Pulmonary artery endothelial cell (primary cell): ENCODE measurements at regions not wholly inside any gene's neighbourhood (a gene's known extent, or its start where the extent isn't known, plus 50 kb on each side); places are given as distances from the start of the nearest gene placed in this dataset.
"Not testable (repeated sequence)": the region's sequence is repeated elsewhere in the genome, so short reads cannot be mapped to it uniquely, and the experiment has no call there.

Source experiments
- DNase-seq: peaks from one replicate; pipeline ENCODE4 v3.0.0-alpha.2; 2011; ENCODE audit warnings: low read depth, low spot score

GRCh38 chr3:135393898-135394525 lies 571.5 kb upstream of the PPP2R3A start:
- no peak for DNase-seq

GRCh38 chr3:135412475-135412874 lies 553.1 kb upstream of the PPP2R3A start:
- DNase-seq, result no peak

- no peak for DNase-seq
These were observed 549.3 kb upstream of the PPP2R3A start for GRCh38 chr3:135416182-135416581.

GRCh38 chr3:135419155-135419554 lies 546.4 kb upstream of the PPP2R3A start:
- DNase-seq, result no peak

GRCh38 chr3:135426508-135426907 lies 539.0 kb upstream of the PPP2R3A start:
- no peak for DNase-seq

GRCh38 chr3:135432402-135432801 lies 533.1 kb upstream of the PPP2R3A start:
- DNase-seq, result no peak

GRCh38 chr3:135438889-135439597 lies 526.5 kb upstream of the PPP2R3A start:
- not testable (repeated sequence) for DNase-seq

GRCh38 chr3:135439632-135440031 lies 525.9 kb upstream of the PPP2R3A start:
- not testable (repeated sequence) for DNase-seq

GRCh38 chr3:135440233-135440632 lies 525.3 kb upstream of the PPP2R3A start:
- no peak for DNase-seq

GRCh38 chr3:135440746-135441145 lies 524.8 kb upstream of the PPP2R3A start:
- no peak for DNase-seq

- DNase-seq, result no peak
These were observed 521.5 kb upstream of the PPP2R3A start for GRCh38 chr3:135444058-135444457.

GRCh38 chr3:135447483-135447882 lies 518.0 kb upstream of the PPP2R3A start:
- no peak for DNase-seq

GRCh38 chr3:135448520-135448919 lies 517.0 kb upstream of the PPP2R3A start:
- DNase-seq, result no peak

GRCh38 chr3:135449046-135449445 lies 516.5 kb upstream of the PPP2R3A start:
- DNase-seq, result no peak

GRCh38 chr3:135451037-135451785 lies 514.3 kb upstream of the PPP2R3A start:
- DNase-seq, result no peak

- no peak for DNase-seq
These were observed 512.6 kb upstream of the PPP2R3A start for GRCh38 chr3:135452881-135453280.

- no peak for DNase-seq
These were observed 512.2 kb upstream of the PPP2R3A start for GRCh38 chr3:135453326-135453725.

GRCh38 chr3:135454890-135455289 lies 510.6 kb upstream of the PPP2R3A start:
- DNase-seq, result no peak

GRCh38 chr3:135456108-135456790 lies 509.3 kb upstream of the PPP2R3A start:
- no peak for DNase-seq

- DNase-seq, result no peak
These were observed 506.8 kb upstream of the PPP2R3A start for GRCh38 chr3:135458541-135459322.

- no peak for DNase-seq
These were observed 505.3 kb upstream of the PPP2R3A start for GRCh38 chr3:135460273-135460672.
